GM19099 (cell line): ENCODE measurements at regions not wholly inside any gene's neighbourhood (a gene's known extent, or its start where the extent isn't known, plus 50 kb on each side); places are given as distances from the start of the nearest gene placed in this dataset.

Experiments used
- POLR2A ChIP-seq: IDR thresholded peaks from 3 replicates; pipeline ENCODE4 v1.6.1; 2011; ENCODE audit warnings: low read depth; ENCODE audit not compliant: insufficient read length; ENCODE audit errors: extremely low read depth

- no peak for TF ChIP-seq POLR2A
These were observed 322.6 kb downstream of the KIF20B start for GRCh38 chr10:90023950-90024349.

GRCh38 chr10:90028312-90028711 lies 326.9 kb downstream of the KIF20B start:
- no peak for TF ChIP-seq POLR2A

GRCh38 chr10:90031776-90032175 lies 330.4 kb downstream of the KIF20B start:
- TF ChIP-seq POLR2A: no peak

- no peak for TF ChIP-seq POLR2A
These were observed 331.1 kb downstream of the KIF20B start for GRCh38 chr10:90032519-90032918.

- TF ChIP-seq POLR2A: no peak
These were observed 340.2 kb downstream of the KIF20B start for GRCh38 chr10:90041585-90041984.

GRCh38 chr10:90042075-90042474 lies 340.7 kb downstream of the KIF20B start:
- TF ChIP-seq POLR2A: no peak

- no peak for TF ChIP-seq POLR2A
These were observed 345.9 kb downstream of the KIF20B start for GRCh38 chr10:90047243-90047729.

- TF ChIP-seq POLR2A: no peak
These were observed 349.7 kb downstream of the KIF20B start for GRCh38 chr10:90051053-90051452.

- no peak for TF ChIP-seq POLR2A
These were observed 350.1 kb downstream of the KIF20B start for GRCh38 chr10:90051474-90051873.

- no peak for TF ChIP-seq POLR2A
These were observed 361.4 kb downstream of the KIF20B start for GRCh38 chr10:90062786-90063185.

- no peak for TF ChIP-seq POLR2A
These were observed 362.9 kb downstream of the KIF20B start for GRCh38 chr10:90064295-90064694.

GRCh38 chr10:90066435-90066834 lies 365.0 kb downstream of the KIF20B start:
- TF ChIP-seq POLR2A: no peak

- TF ChIP-seq POLR2A: no peak
These were observed 374.6 kb downstream of the KIF20B start for GRCh38 chr10:90075995-90076394.

- no peak for TF ChIP-seq POLR2A
These were observed 378.4 kb downstream of the KIF20B start for GRCh38 chr10:90079819-90080218.

GRCh38 chr10:90087197-90088023 lies 386.0 kb downstream of the KIF20B start:
- TF ChIP-seq POLR2A: no peak

- no peak for TF ChIP-seq POLR2A
These were observed 386.6 kb downstream of the KIF20B start for GRCh38 chr10:90088024-90088317.

GRCh38 chr10:90089719-90090118 lies 388.3 kb downstream of the KIF20B start:
- no peak for TF ChIP-seq POLR2A
